ENCODE measurements at regions not wholly inside any gene's neighbourhood (a gene's known extent, or its start where the extent isn't known, plus 50 kb on each side); places are given as distances from the start of the nearest gene placed in this dataset.

DNA sequence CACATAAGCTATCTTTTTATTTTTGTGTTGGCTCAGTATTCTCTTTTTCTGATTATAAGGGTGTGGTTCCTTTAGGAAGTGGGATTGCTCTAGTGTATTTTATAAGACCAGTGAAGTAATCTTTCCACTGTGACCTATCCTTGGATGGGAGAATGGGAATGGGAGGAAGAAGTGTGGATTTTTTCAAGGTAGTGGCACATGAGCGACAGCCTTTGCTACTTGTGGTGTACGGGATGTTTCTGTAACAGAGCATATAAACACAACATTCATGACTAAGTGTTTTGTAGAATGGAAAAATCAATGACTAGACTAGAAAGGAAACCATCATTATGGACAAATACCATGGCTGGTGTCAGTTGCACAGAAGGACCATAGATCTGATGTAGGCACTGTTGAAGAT is 209.6 kb downstream of the GIPC2 start:
- no peak for ATAC-seq
- TF ChIP-seq, protein P1, sequence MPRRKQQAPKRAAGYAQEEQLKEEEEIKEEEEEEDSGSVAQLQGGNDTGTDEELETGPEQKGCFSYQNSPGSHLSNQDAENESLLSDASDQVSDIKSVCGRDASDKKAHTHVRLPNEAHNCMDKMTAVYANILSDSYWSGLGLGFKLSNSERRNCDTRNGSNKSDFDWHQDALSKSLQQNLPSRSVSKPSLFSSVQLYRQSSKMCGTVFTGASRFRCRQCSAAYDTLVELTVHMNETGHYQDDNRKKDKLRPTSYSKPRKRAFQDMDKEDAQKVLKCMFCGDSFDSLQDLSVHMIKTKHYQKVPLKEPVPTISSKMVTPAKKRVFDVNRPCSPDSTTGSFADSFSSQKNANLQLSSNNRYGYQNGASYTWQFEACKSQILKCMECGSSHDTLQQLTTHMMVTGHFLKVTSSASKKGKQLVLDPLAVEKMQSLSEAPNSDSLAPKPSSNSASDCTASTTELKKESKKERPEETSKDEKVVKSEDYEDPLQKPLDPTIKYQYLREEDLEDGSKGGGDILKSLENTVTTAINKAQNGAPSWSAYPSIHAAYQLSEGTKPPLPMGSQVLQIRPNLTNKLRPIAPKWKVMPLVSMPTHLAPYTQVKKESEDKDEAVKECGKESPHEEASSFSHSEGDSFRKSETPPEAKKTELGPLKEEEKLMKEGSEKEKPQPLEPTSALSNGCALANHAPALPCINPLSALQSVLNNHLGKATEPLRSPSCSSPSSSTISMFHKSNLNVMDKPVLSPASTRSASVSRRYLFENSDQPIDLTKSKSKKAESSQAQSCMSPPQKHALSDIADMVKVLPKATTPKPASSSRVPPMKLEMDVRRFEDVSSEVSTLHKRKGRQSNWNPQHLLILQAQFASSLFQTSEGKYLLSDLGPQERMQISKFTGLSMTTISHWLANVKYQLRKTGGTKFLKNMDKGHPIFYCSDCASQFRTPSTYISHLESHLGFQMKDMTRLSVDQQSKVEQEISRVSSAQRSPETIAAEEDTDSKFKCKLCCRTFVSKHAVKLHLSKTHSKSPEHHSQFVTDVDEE (CRISPR knock-in tag; IDR thresholded peaks at IDR 0.05): no peak
- TF ChIP-seq ZNF70 (CRISPR knock-in tag; IDR thresholded peaks at IDR 0.05) (no peak), CSDC2 (CRISPR knock-in tag; IDR thresholded peaks at IDR 0.05) (no peak), BACH2 (CRISPR knock-in tag; IDR thresholded peaks at IDR 0.05; ENCODE audit: borderline replicate concordance) (no peak), ARNTL (CRISPR knock-in tag; IDR thresholded peaks at IDR 0.05; ENCODE audit: borderline replicate concordance, low read depth) (no peak), PPARA (CRISPR knock-in tag; IDR thresholded peaks at IDR 0.05; ENCODE audit: borderline replicate concordance) (no peak), TCF4 (CRISPR knock-in tag; IDR thresholded peaks at IDR 0.05; ENCODE audit: borderline replicate concordance) (no peak)
- TF ChIP-seq, protein P2, sequence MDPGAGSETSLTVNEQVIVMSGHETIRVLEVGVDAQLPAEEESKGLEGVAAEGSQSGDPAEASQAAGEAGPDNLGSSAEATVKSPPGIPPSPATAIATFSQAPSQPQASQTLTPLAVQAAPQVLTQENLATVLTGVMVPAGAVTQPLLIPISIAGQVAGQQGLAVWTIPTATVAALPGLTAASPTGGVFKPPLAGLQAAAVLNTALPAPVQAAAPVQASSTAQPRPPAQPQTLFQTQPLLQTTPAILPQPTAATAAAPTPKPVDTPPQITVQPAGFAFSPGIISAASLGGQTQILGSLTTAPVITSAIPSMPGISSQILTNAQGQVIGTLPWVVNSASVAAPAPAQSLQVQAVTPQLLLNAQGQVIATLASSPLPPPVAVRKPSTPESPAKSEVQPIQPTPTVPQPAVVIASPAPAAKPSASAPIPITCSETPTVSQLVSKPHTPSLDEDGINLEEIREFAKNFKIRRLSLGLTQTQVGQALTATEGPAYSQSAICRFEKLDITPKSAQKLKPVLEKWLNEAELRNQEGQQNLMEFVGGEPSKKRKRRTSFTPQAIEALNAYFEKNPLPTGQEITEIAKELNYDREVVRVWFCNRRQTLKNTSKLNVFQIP (CRISPR knock-in tag; IDR thresholded peaks at IDR 0.05; ENCODE audit: borderline replicate concordance, low read depth): no peak
- TF ChIP-seq, protein P3, sequence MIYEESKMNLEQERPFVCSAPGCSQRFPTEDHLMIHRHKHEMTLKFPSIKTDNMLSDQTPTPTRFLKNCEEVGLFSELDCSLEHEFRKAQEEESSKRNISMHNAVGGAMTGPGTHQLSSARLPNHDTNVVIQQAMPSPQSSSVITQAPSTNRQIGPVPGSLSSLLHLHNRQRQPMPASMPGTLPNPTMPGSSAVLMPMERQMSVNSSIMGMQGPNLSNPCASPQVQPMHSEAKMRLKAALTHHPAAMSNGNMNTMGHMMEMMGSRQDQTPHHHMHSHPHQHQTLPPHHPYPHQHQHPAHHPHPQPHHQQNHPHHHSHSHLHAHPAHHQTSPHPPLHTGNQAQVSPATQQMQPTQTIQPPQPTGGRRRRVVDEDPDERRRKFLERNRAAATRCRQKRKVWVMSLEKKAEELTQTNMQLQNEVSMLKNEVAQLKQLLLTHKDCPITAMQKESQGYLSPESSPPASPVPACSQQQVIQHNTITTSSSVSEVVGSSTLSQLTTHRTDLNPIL (CRISPR knock-in tag; IDR thresholded peaks at IDR 0.05; ENCODE audit: low read depth): no peak
- TF ChIP-seq, protein P4, sequence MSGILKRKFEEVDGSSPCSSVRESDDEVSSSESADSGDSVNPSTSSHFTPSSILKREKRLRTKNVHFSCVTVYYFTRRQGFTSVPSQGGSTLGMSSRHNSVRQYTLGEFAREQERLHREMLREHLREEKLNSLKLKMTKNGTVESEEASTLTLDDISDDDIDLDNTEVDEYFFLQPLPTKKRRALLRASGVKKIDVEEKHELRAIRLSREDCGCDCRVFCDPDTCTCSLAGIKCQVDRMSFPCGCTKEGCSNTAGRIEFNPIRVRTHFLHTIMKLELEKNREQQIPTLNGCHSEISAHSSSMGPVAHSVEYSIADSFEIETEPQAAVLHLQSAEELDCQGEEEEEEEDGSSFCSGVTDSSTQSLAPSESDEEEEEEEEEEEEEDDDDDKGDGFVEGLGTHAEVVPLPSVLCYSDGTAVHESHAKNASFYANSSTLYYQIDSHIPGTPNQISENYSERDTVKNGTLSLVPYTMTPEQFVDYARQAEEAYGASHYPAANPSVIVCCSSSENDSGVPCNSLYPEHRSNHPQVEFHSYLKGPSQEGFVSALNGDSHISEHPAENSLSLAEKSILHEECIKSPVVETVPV (CRISPR knock-in tag; IDR thresholded peaks at IDR 0.05): no peak

DNA sequence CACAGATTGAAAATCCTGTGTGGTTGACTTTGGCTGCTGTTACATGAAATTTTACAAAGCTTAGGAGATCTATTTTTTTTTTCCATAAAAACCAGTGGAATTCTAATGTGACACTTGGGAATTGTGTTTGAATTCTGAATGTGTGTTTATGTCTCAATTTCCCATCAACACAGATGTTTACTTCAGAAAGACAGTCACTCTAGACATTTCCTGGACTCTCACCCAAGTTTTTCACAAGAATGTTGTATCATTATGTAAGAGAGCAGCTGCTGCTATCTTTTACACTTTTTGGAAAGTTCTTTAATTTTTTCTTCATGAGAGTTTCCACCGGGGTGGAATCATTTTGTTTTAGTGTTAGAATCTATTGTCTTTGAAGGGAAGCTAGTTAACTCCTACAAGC is 210.1 kb downstream of the GIPC2 start:
- ATAC-seq: no peak
- TF ChIP-seq CSDC2 (CRISPR knock-in tag; IDR thresholded peaks at IDR 0.05): no peak

DNA sequence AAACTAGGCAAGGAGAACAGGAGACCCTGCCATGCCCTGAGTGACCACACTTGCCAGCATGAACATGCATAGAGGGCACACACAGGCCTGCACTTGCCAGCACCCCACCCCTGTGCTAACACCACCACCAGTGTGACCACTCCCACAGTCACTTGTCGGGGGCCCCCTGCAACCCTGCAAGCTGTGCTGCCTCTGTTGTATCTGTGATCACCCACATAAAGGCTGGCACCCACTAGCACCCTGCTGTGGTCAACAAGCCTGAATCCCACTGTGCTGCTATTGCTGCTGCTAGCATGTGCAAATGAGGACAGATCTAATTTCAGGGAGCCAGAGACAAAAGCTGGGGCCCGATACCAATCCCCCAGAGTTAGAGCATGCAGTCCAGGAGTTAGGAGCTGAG is 217.7 kb downstream of the GIPC2 start:
- ATAC-seq: no peak
- no peak for TF ChIP-seq ESRRG (CRISPR knock-in tag; IDR thresholded peaks at IDR 0.05)
- TF ChIP-seq, protein P4 (CRISPR knock-in tag; IDR thresholded peaks at IDR 0.05): no peak
- TF ChIP-seq, protein P3 (CRISPR knock-in tag; IDR thresholded peaks at IDR 0.05; ENCODE audit: low read depth): no peak
- no peak for TF ChIP-seq PPARA (CRISPR knock-in tag; IDR thresholded peaks at IDR 0.05; ENCODE audit: borderline replicate concordance)
- TF ChIP-seq OSR1 (CRISPR knock-in tag; IDR thresholded peaks at IDR 0.05): no peak
- TF ChIP-seq ZC3H10 (CRISPR knock-in tag; IDR thresholded peaks at IDR 0.05): no peak
- no peak for TF ChIP-seq ARNTL (CRISPR knock-in tag; IDR thresholded peaks at IDR 0.05; ENCODE audit: borderline replicate concordance, low read depth)
- no peak for TF ChIP-seq SNAI2 (CRISPR knock-in tag; IDR thresholded peaks at IDR 0.05)
- TF ChIP-seq BACH2 (CRISPR knock-in tag; IDR thresholded peaks at IDR 0.05; ENCODE audit: borderline replicate concordance): no peak
- no peak for TF ChIP-seq RARB (CRISPR knock-in tag; IDR thresholded peaks at IDR 0.05)
- TF ChIP-seq, protein P5, sequence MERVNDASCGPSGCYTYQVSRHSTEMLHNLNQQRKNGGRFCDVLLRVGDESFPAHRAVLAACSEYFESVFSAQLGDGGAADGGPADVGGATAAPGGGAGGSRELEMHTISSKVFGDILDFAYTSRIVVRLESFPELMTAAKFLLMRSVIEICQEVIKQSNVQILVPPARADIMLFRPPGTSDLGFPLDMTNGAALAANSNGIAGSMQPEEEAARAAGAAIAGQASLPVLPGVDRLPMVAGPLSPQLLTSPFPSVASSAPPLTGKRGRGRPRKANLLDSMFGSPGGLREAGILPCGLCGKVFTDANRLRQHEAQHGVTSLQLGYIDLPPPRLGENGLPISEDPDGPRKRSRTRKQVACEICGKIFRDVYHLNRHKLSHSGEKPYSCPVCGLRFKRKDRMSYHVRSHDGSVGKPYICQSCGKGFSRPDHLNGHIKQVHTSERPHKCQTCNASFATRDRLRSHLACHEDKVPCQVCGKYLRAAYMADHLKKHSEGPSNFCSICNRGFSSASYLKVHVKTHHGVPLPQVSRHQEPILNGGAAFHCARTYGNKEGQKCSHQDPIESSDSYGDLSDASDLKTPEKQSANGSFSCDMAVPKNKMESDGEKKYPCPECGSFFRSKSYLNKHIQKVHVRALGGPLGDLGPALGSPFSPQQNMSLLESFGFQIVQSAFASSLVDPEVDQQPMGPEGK (CRISPR knock-in tag; IDR thresholded peaks at IDR 0.05; ENCODE audit: borderline replicate concordance): no peak
- no peak for TF ChIP-seq GLIS3 (CRISPR knock-in tag; IDR thresholded peaks at IDR 0.05)
- TF ChIP-seq, protein P1 (CRISPR knock-in tag; IDR thresholded peaks at IDR 0.05): no peak
- no peak for TF ChIP-seq ZFP30 (CRISPR knock-in tag; IDR thresholded peaks at IDR 0.05)
